ENCODE measurements at regions not wholly inside any gene's neighbourhood (a gene's known extent, or its start where the extent isn't known, plus 50 kb on each side); places are given as distances from the start of the nearest gene placed in this dataset.

DNA sequence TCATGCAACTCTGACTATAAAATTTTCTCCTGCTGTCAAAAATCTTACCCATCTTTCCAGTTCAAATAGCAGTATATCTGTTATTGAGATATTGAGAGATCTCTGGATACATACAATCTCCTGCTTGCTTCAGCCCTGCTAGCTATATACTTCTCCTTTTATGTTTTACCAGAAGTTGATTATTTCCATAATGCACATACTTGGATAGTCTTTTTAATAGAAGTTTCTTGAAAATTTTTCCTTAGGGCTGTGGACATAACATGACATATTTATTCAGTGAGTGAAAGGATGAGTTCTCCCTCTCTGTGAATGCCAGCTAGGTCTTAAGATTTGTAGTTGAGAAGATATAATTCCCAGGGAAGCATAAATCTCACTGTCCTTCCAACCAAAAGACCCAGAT is 234.1 kb upstream of the NR3C2 start:
- no peaks in the 10 kb centered on the region for H3K9me3 ChIP-seq (ENCODE audit: insufficient read depth, low read length)
- H3K36me3 ChIP-seq (ENCODE audit: insufficient read depth, insufficient read length, low read length): no peaks in the 10 kb centered on the region
- no peak overlapping the region for H3K9ac ChIP-seq (ENCODE audit: insufficient read length, low read depth)
- DNase-seq (ENCODE audit: low read depth, low spot score): no peak
- H3K4me3 ChIP-seq (ENCODE audit: insufficient read length, low read depth): no peak overlapping the region
- H3K4me1 ChIP-seq (ENCODE audit: insufficient read depth, insufficient read length): no peaks in the 10 kb centered on the region
- TF ChIP-seq YY1 (IDR thresholded peaks at IDR 0.05; ENCODE audit: insufficient read depth, insufficient read length): no peak
- no peaks in the 10 kb centered on the region for H3K27me3 ChIP-seq (ENCODE audit: insufficient read depth, insufficient read length)

- no peak for DNase-seq (ENCODE audit: low read depth, low spot score)
- no peaks in the 10 kb centered on the region for H3K4me1 ChIP-seq (ENCODE audit: insufficient read depth, insufficient read length)
- TF ChIP-seq ZNF274 (IDR thresholded peaks at IDR 0.05; ENCODE audit: low read depth, low read length): no peak
- TF ChIP-seq SUZ12 (IDR thresholded peaks at IDR 0.05; ENCODE audit: extremely low read depth, insufficient read depth, insufficient read length): no peak
- no peak for TF ChIP-seq YY1 (IDR thresholded peaks at IDR 0.05; ENCODE audit: insufficient read depth, insufficient read length)
- no peaks in the 10 kb centered on the region for H3K27me3 ChIP-seq (ENCODE audit: insufficient read depth, insufficient read length)
- H3K4me3 ChIP-seq (ENCODE audit: insufficient read length, low read depth): no peak overlapping the region
- H3K36me3 ChIP-seq (ENCODE audit: insufficient read depth, insufficient read length, low read length): no peaks in the 10 kb centered on the region
- no peak overlapping the region for H3K9ac ChIP-seq (ENCODE audit: insufficient read length, low read depth)
- no peaks in the 10 kb centered on the region for H3K9me3 ChIP-seq (ENCODE audit: insufficient read depth, low read length)
Observed at GRCh38 chr4:148674876-148675275, 232.7 kb upstream of the NR3C2 start.

GRCh38 chr4:148664636-148665035 is 222.4 kb upstream of the NR3C2 start:
- TF ChIP-seq SUZ12 (IDR thresholded peaks at IDR 0.05; ENCODE audit: extremely low read depth, insufficient read depth, insufficient read length) (no peak), ZNF274 (IDR thresholded peaks at IDR 0.05; ENCODE audit: low read depth, low read length) (no peak), YY1 (IDR thresholded peaks at IDR 0.05; ENCODE audit: insufficient read depth, insufficient read length) (no peak)
- Histone ChIP-seq H3K36me3 (ENCODE audit: insufficient read depth, insufficient read length, low read length) (no peaks in the 10 kb centered on the region), H3K9me3 (ENCODE audit: insufficient read depth, low read length) (no peaks in the 10 kb centered on the region), H3K4me1 (ENCODE audit: insufficient read depth, insufficient read length) (no peaks in the 10 kb centered on the region), H3K9ac (ENCODE audit: insufficient read length, low read depth) (no peak overlapping the region), H3K27me3 (ENCODE audit: insufficient read depth, insufficient read length) (no peaks in the 10 kb centered on the region), H3K4me3 (ENCODE audit: insufficient read length, low read depth) (no peak overlapping the region)
- DNase-seq (ENCODE audit: low read depth, low spot score): no peak

DNA sequence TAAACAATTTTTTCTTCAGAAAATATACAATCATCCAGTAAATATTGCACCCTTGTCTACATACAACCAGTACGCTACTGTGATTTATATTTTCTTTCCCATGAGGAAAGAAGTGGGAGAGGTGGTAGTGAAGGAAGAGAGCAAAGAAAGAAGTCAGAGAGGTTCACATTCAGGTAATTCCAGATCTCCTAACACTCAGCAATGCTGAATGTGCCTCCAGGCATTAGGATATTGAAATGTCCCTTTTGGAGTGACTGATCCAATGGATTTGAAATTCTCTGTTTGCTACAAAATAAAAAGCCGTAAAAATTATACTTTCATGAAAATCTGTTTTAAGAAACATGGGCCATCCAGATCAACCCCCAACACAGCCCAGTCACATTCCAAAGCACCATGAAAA is 211.9 kb upstream of the NR3C2 start:
- no peak overlapping the region for H3K9ac ChIP-seq (ENCODE audit: insufficient read length, low read depth)
- H3K27me3 ChIP-seq (ENCODE audit: insufficient read depth, insufficient read length): no peaks in the 10 kb centered on the region
- TF ChIP-seq SUZ12 (IDR thresholded peaks at IDR 0.05; ENCODE audit: extremely low read depth, insufficient read depth, insufficient read length): no peak
- no peak for TF ChIP-seq ZNF274 (IDR thresholded peaks at IDR 0.05; ENCODE audit: low read depth, low read length)
- no peak for TF ChIP-seq YY1 (IDR thresholded peaks at IDR 0.05; ENCODE audit: insufficient read depth, insufficient read length)
- no peak for DNase-seq (ENCODE audit: low read depth, low spot score)
- H3K4me3 ChIP-seq (ENCODE audit: insufficient read length, low read depth): no peak overlapping the region
- peaks cover 1% of the 10 kb centered on the region for H3K4me1 ChIP-seq (ENCODE audit: insufficient read depth, insufficient read length)
- no peaks in the 10 kb centered on the region for H3K36me3 ChIP-seq (ENCODE audit: insufficient read depth, insufficient read length, low read length)
- no peaks in the 10 kb centered on the region for H3K9me3 ChIP-seq (ENCODE audit: insufficient read depth, low read length)

- peaks cover 1% of the 10 kb centered on the region for H3K4me1 ChIP-seq (ENCODE audit: insufficient read depth, insufficient read length)
- H3K9ac ChIP-seq (ENCODE audit: insufficient read length, low read depth): no peak overlapping the region
- TF ChIP-seq SUZ12 (IDR thresholded peaks at IDR 0.05; ENCODE audit: extremely low read depth, insufficient read depth, insufficient read length): no peak
- no peak for TF ChIP-seq ZNF274 (IDR thresholded peaks at IDR 0.05; ENCODE audit: low read depth, low read length)
- no peak for TF ChIP-seq YY1 (IDR thresholded peaks at IDR 0.05; ENCODE audit: insufficient read depth, insufficient read length)
- no peaks in the 10 kb centered on the region for H3K36me3 ChIP-seq (ENCODE audit: insufficient read depth, insufficient read length, low read length)
- no peaks in the 10 kb centered on the region for H3K27me3 ChIP-seq (ENCODE audit: insufficient read depth, insufficient read length)
- no peak for DNase-seq (ENCODE audit: low read depth, low spot score)
- H3K4me3 ChIP-seq (ENCODE audit: insufficient read length, low read depth): no peak overlapping the region
- H3K9me3 ChIP-seq (ENCODE audit: insufficient read depth, low read length): no peaks in the 10 kb centered on the region
Observed at GRCh38 chr4:148653681-148654080, 211.5 kb upstream of the NR3C2 start.

GRCh38 chr4:148651991-148652390 is 209.8 kb upstream of the NR3C2 start:
- Histone ChIP-seq H3K27me3 (ENCODE audit: insufficient read depth, insufficient read length) (no peaks in the 10 kb centered on the region), H3K36me3 (ENCODE audit: insufficient read depth, insufficient read length, low read length) (no peaks in the 10 kb centered on the region), H3K9me3 (ENCODE audit: insufficient read depth, low read length) (no peaks in the 10 kb centered on the region), H3K4me3 (ENCODE audit: insufficient read length, low read depth) (no peak overlapping the region), H3K4me1 (ENCODE audit: insufficient read depth, insufficient read length) (peaks cover 1% of the 10 kb centered on the region), H3K9ac (ENCODE audit: insufficient read length, low read depth) (no peak overlapping the region)
- TF ChIP-seq SUZ12 (IDR thresholded peaks at IDR 0.05; ENCODE audit: extremely low read depth, insufficient read depth, insufficient read length): no peak
- no peak for TF ChIP-seq ZNF274 (IDR thresholded peaks at IDR 0.05; ENCODE audit: low read depth, low read length)
- TF ChIP-seq YY1 (IDR thresholded peaks at IDR 0.05; ENCODE audit: insufficient read depth, insufficient read length): no peak
- DNase-seq (ENCODE audit: low read depth, low spot score): no peak

- Histone ChIP-seq H3K36me3 (ENCODE audit: insufficient read depth, insufficient read length, low read length) (no peaks in the 10 kb centered on the region), H3K9ac (ENCODE audit: insufficient read length, low read depth) (no peak overlapping the region), H3K4me3 (ENCODE audit: insufficient read length, low read depth) (no peak overlapping the region), H3K4me1 (ENCODE audit: insufficient read depth, insufficient read length) (peaks cover 1% of the 10 kb centered on the region), H3K9me3 (ENCODE audit: insufficient read depth, low read length) (no peaks in the 10 kb centered on the region), H3K27me3 (ENCODE audit: insufficient read depth, insufficient read length) (no peaks in the 10 kb centered on the region)
- TF ChIP-seq ZNF274 (IDR thresholded peaks at IDR 0.05; ENCODE audit: low read depth, low read length) (no peak), YY1 (IDR thresholded peaks at IDR 0.05; ENCODE audit: insufficient read depth, insufficient read length) (no peak), SUZ12 (IDR thresholded peaks at IDR 0.05; ENCODE audit: extremely low read depth, insufficient read depth, insufficient read length) (no peak)
- DNase-seq (ENCODE audit: low read depth, low spot score): no peak
Observed at GRCh38 chr4:148649652-148650331, 207.6 kb upstream of the NR3C2 start.

Measured in NT2/D1 (cell line).